IMR-90 (cell line): ENCODE measurements at regions not wholly inside any gene's neighbourhood (a gene's known extent, or its start where the extent isn't known, plus 50 kb on each side); places are given as distances from the start of the nearest gene placed in this dataset.
"Not testable (repeated sequence)": the region's sequence is repeated elsewhere in the genome, so short reads cannot be mapped to it uniquely, and the experiment has no call there.

Experiments
- BHLHE40 ChIP-seq: fragments of 150-350 bp; IDR thresholded peaks from 2 replicates; pipeline ENCODE4 v1.6.1; 2016; ENCODE audit warnings: mild to moderate bottlenecking, low read depth, low read length
- CEBPB ChIP-seq: IDR thresholded peaks from 2 replicates; pipeline ENCODE4 v1.6.1; 2012; ENCODE audit warnings: low read depth, low read length, improper control_type of control experiment
- CHD1 ChIP-seq: IDR thresholded peaks from 2 replicates; pipeline ENCODE4 v1.6.1; 2012; ENCODE audit warnings: low read depth, low read length, improper control_type of control experiment
- CTCF ChIP-seq: conservative IDR thresholded peaks from 2 replicates; pipeline ENCODE4 v1.5.1; 2012; ENCODE audit warnings: mild to moderate bottlenecking, low read depth, low read length, improper control_type of control experiment
- ELK1 ChIP-seq: fragments of 150-350 bp; IDR thresholded peaks from 2 replicates; pipeline ENCODE4 v1.6.1; 2016; ENCODE audit warnings: low read depth, mild to moderate bottlenecking, low read length, moderate library complexity, borderline replicate concordance
- MAFK ChIP-seq: IDR thresholded peaks from 2 replicates; pipeline ENCODE4 v1.6.1; 2012; ENCODE audit warnings: low read depth, low read length, improper control_type of control experiment
- POLR2A ChIP-seq: IDR thresholded peaks from 2 replicates; pipeline ENCODE4 v1.6.1; 2012; ENCODE audit warnings: mild to moderate bottlenecking, low read depth, low read length
- SMC3 ChIP-seq: fragments of 150-350 bp; IDR thresholded peaks from 2 replicates; pipeline ENCODE4 v1.6.1; 2016; ENCODE audit warnings: low read depth, mild to moderate bottlenecking, antibody characterized with exemption, low read length, moderate library complexity
- USF2 ChIP-seq: fragments of 150-350 bp; IDR thresholded peaks from 2 replicates; pipeline ENCODE4 v1.6.1; 2017; ENCODE audit warnings: mild to moderate bottlenecking, antibody characterized with exemption, low read length, low read depth

- TF ChIP-seq CTCF: peak; percentile 47
- TF ChIP-seq POLR2A, CEBPB, CHD1, BHLHE40, ELK1, USF2, MAFK: not testable (repeated sequence)
- peak; percentile 35; the same call in 1 of the 2 replicates for TF ChIP-seq SMC3
Measured at GRCh38 chr2:89048138-89049066, 356.9 kb downstream of the RPIA start.
